BLaER1 treated with 17β-estradiol and CSF1 and Interleukin-3, amounts not matched to agents 10 nM and 100 nM (cell line): ENCODE measurements at regions not wholly inside any gene's neighbourhood (a gene's known extent, or its start where the extent isn't known, plus 50 kb on each side); places are given as distances from the start of the nearest gene placed in this dataset.

Experiments used
- H3K27ac ChIP-seq, 11 experiments: shearing (Covaris generic); formaldehyde crosslinking; 2 replicates each; pipeline ENCODE4 v1.8.1; 2022
- H3K27me3 ChIP-seq, 11 experiments: shearing (Covaris generic); formaldehyde crosslinking; 2 replicates each; pipeline ENCODE4 v1.8.1; 2022
- H3K36me3 ChIP-seq, 11 experiments: shearing (Covaris generic); formaldehyde crosslinking; 2 replicates each; pipeline ENCODE4 v1.8.1; 2022
- H3K4me1 ChIP-seq, 10 experiments: shearing (Covaris generic); formaldehyde crosslinking; 2 replicates each; pipeline ENCODE4 v1.8.1; 2022
- H3K4me2 ChIP-seq, 11 experiments: shearing (Covaris generic); formaldehyde crosslinking; 2 replicates each; pipeline ENCODE4 v1.8.1; 2022
- H3K4me3 ChIP-seq, 10 experiments: shearing (Covaris generic); formaldehyde crosslinking; 2 replicates each; pipeline ENCODE4 v1.8.1; 2022
- H3K9ac ChIP-seq, 11 experiments: shearing (Covaris generic); formaldehyde crosslinking; 2 replicates each; pipeline ENCODE4 v1.8.1; 2022
- H3K9me3 ChIP-seq, 11 experiments: shearing (Covaris generic); formaldehyde crosslinking; replicated peaks in 1 of 11; 2 replicates each; pipeline ENCODE4 v1.8.1; 2022
- H4K20me1 ChIP-seq, 11 experiments: shearing (Covaris generic); formaldehyde crosslinking; 2 replicates each; pipeline ENCODE4 v1.8.1; 2022
- Cebpa-rat ChIP-seq, 11 experiments: shearing (Covaris generic); IDR thresholded peaks; 2 replicates each; pipeline ENCODE4 v1.8.1; 2022

GRCh38 chr4:24262084-24262483 is 322.3 kb downstream of the DHX15 start:
- no peak overlapping the region for H3K4me3 ChIP-seq
- no peaks in the 10 kb centered on the region for H3K4me1 ChIP-seq
- no peaks in the 10 kb centered on the region for H3K36me3 ChIP-seq
- no peaks in the 10 kb centered on the region for H3K9me3 ChIP-seq
- no peak overlapping the region for H3K9ac ChIP-seq
- no peak overlapping the region for H3K4me2 ChIP-seq
- H4K20me1 ChIP-seq = no peaks in the 10 kb centered on the region
- no peak for TF ChIP-seq Cebpa-rat (IDR thresholded peaks at IDR 0.05)
- H3K27ac ChIP-seq = no peak overlapping the region
- H3K27me3 ChIP-seq = no peaks in the 10 kb centered on the region

DNA sequence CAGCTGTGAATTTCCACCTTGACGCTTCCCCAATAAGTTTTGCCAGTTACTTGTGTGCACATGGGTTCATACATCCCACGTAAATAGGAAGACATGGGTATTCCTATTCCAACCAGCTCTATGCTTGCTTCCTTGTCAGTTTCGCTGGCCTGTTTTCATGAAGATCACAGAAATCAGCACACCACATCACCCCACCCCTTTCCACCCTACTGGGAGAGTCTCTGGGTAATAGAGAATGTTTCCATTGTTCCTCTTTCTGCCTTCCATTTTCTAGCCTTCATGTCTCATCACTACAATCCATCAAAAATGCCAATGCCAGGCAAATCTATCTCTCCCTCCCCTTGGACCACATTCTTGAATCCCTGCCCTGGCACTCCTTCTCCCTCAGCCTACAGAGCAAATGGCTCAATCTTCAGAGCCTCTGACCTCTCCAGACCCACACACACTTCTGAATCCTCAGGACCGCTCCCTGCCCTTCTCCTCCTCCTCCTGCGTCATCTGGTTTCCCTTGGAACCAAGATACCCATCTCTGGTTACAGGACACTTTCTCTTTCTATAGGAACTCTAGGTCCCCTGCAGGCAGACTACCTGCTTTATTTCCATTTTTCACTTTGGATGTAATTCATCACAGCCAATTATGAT is 323.3 kb downstream of the DHX15 start:
- no peak for TF ChIP-seq Cebpa-rat (IDR thresholded peaks at IDR 0.05)
- no peak overlapping the region for H3K4me2 ChIP-seq

GRCh38 chr4:24260133-24260715 is 324.1 kb downstream of the DHX15 start:
- Histone ChIP-seq H3K27me3 (no peaks in the 10 kb centered on the region), H3K36me3 (no peaks in the 10 kb centered on the region), H3K9ac (no peak overlapping the region), H3K27ac (no peak overlapping the region), H3K9me3 (no peaks in the 10 kb centered on the region), H3K4me1 (no peaks in the 10 kb centered on the region), H4K20me1 (no peaks in the 10 kb centered on the region), H3K4me2 (no peak overlapping the region), H3K4me3 (no peak overlapping the region)
- no peak for TF ChIP-seq Cebpa-rat (IDR thresholded peaks at IDR 0.05)

More for the DNA sequence above, 323.3 kb downstream of the DHX15 start:
- H3K27ac ChIP-seq = no peak overlapping the region
- no peaks in the 10 kb centered on the region for H4K20me1 ChIP-seq
- no peaks in the 10 kb centered on the region for H3K27me3 ChIP-seq
- H3K36me3 ChIP-seq = no peaks in the 10 kb centered on the region
- no peak overlapping the region for H3K4me3 ChIP-seq
- no peaks in the 10 kb centered on the region for H3K4me1 ChIP-seq
- H3K9me3 ChIP-seq = no peaks in the 10 kb centered on the region
- H3K9ac ChIP-seq = no peak overlapping the region

DNA sequence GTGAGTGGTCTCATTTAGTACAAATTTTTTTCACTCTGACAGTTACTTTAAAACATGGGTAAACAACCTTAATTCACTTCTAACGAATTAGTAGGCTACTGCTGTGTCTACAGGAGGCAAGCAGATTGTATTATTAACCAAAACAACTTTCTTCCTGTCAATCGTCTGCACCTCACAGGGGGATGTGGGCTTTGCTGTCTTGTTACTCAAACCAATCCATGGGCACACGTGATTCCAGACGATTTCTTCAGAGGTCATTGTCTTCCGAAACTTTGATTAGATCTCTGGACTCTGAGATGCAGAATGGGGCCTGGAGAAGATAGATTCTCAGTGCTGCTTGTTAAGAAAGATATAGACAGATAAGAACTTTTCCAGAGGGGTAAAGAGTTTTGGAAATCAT is 327.8 kb downstream of the DHX15 start:
- Histone ChIP-seq H3K36me3 (no peaks in the 10 kb centered on the region), H3K4me1 (peaks cover 0 to 8% (median 0%) of the 10 kb centered on the region in 10 experiments; a peak in 7 of 20 replicates), H4K20me1 (no peaks in the 10 kb centered on the region), H3K27ac (no peak overlapping the region), H3K27me3 (no peaks in the 10 kb centered on the region), H3K9ac (no peak overlapping the region), H3K9me3 (no peaks in the 10 kb centered on the region), H3K4me3 (no peak overlapping the region), H3K4me2 (no peak overlapping the region)
- TF ChIP-seq Cebpa-rat (IDR thresholded peaks at IDR 0.05) = no peak

- no peak overlapping the region for H3K27ac ChIP-seq
- no peak overlapping the region for H3K4me2 ChIP-seq
- H4K20me1 ChIP-seq = no peaks in the 10 kb centered on the region
- H3K27me3 ChIP-seq = no peaks in the 10 kb centered on the region
- H3K9me3 ChIP-seq = no peaks in the 10 kb centered on the region
- no peaks in the 10 kb centered on the region for H3K36me3 ChIP-seq
- peaks cover 0 to 8% (median 0%) of the 10 kb centered on the region in 10 experiments; a peak in 7 of 20 replicates for H3K4me1 ChIP-seq
- no peak for TF ChIP-seq Cebpa-rat (IDR thresholded peaks at IDR 0.05)
- no peak overlapping the region for H3K4me3 ChIP-seq
- no peak overlapping the region for H3K9ac ChIP-seq
Measured at GRCh38 chr4:24256066-24256465, 328.3 kb downstream of the DHX15 start.

DNA sequence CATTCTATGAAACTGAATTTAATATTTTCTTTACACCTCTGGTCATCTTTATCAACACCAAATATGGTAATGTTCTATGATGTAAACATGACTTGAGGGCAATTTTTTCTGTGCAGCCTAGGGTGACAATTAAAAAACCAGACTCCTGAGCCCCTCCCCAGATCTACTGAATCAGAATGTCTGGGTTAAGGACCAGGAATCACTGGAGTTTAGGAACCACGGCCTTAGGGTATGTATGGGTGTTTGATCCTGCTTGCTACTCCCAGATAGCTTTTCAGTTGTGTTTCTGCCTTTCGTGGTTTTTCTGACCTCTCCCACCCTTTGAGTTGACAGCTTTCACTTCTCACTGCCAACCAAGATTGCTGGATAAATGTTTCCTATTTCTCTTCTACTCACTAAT is 332.2 kb downstream of the DHX15 start:
- no peaks in the 10 kb centered on the region for H3K36me3 ChIP-seq
- H3K9me3 ChIP-seq = no peaks in the 10 kb centered on the region
- H3K4me2 ChIP-seq = peak overlapping the region in 5 of 11 experiments; percentile 2 to 59 (median 23); a peak in 6 of 22 replicates
- peaks cover 0 to 8% (median 0%) of the 10 kb centered on the region in 10 experiments; a peak in 7 of 20 replicates for H3K4me1 ChIP-seq
- H3K4me3 ChIP-seq = no peak overlapping the region
- no peaks in the 10 kb centered on the region for H3K27me3 ChIP-seq
- H3K9ac ChIP-seq = no peak overlapping the region
- no peaks in the 10 kb centered on the region for H4K20me1 ChIP-seq
- no peak for TF ChIP-seq Cebpa-rat (IDR thresholded peaks at IDR 0.05)
- H3K27ac ChIP-seq = no peak overlapping the region

- Histone ChIP-seq H3K36me3 (no peaks in the 10 kb centered on the region), H3K27ac (no peak overlapping the region), H4K20me1 (no peaks in the 10 kb centered on the region), H3K9ac (no peak overlapping the region), H3K4me2 (no peak overlapping the region), H3K4me1 (peaks cover 0 to 8% (median 0%) of the 10 kb centered on the region in 10 experiments; a peak in 7 of 20 replicates), H3K4me3 (no peak overlapping the region), H3K9me3 (no peaks in the 10 kb centered on the region), H3K27me3 (no peaks in the 10 kb centered on the region)
- no peak for TF ChIP-seq Cebpa-rat (IDR thresholded peaks at IDR 0.05)
Measured at GRCh38 chr4:24251589-24251988, 332.8 kb downstream of the DHX15 start.

DNA sequence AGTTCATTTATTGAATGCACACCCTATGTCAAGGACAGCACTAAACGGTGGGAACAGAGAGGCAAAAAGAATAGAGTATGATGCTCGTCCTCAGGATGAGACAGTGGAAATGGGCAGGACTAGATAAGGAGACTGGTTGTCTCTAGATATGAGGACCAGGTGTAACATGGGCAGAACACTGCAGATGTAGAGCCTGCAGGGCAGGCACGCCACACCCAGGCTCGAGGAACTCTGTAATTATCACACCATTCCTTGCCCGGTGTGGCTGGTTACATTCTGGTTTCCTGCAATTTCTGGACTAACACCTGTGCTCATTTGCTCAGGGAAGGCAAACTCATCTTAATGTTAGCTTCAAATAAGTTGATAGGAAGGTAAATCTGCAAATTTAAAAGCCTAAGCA is 334.4 kb downstream of the DHX15 start:
- H3K4me2 ChIP-seq = no peak overlapping the region
- no peak for TF ChIP-seq Cebpa-rat (IDR thresholded peaks at IDR 0.05)

DNA sequence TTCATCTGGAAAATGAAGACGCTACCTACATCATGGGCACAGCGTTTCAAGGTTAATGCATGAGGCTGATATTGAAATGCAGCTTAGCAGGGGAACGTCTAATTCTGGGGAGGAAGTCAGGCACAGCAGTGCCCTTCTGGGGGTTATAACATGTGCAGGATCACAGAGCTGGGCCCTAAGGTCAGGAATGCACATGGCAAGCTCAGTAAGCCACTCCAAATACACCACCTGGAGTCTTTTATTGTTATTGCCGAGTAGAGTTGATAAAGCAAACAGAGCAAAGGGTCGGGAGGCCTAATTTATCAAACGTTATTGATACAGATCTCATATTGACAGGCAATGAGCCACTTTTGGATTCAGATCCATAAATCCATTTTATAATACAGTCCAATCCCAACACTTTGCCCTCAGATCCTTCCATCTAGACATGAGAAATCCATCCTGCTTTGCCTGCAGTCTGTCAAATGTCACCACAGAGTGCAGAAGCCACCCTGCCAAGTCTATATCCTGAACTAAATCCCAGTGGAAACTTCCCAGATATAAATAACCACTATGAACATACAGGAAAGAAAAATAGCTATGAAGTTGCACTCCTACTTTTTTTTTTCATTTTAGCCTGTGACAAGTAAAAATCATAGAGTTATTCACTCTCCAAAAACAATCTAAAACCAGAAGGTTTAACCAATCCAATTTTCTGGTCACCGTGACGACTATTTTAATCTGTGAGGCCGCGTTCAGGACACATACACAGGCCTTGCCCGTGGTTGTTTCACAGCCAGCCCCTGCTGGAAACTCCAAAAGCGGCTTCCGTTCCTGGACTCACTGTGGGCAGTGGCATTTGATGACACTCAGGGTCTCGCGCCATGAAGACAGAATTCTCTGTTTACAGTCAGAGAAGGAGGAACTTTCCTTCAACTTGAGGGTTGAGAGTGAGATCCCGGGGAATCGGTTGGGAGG is 335.4 kb downstream of the DHX15 start:
- no peak overlapping the region for H3K4me2 ChIP-seq
- no peak overlapping the region for H3K27ac ChIP-seq
- H3K4me1 ChIP-seq = peaks cover 0 to 8% (median 0%) of the 10 kb centered on the region in 10 experiments; a peak in 7 of 20 replicates
- no peak overlapping the region for H3K9ac ChIP-seq
- no peaks in the 10 kb centered on the region for H3K27me3 ChIP-seq
- TF ChIP-seq Cebpa-rat (IDR thresholded peaks at IDR 0.05) = no peak
- H3K9me3 ChIP-seq = no peaks in the 10 kb centered on the region
- no peaks in the 10 kb centered on the region for H4K20me1 ChIP-seq
- H3K36me3 ChIP-seq = no peaks in the 10 kb centered on the region
- H3K4me3 ChIP-seq = no peak overlapping the region

More for the DNA sequence above, 334.4 kb downstream of the DHX15 start:
- Histone ChIP-seq H3K9me3 (no peaks in the 10 kb centered on the region), H3K4me1 (peaks cover 0 to 8% (median 0%) of the 10 kb centered on the region in 10 experiments; a peak in 7 of 20 replicates), H3K27ac (no peak overlapping the region), H4K20me1 (no peaks in the 10 kb centered on the region), H3K27me3 (no peaks in the 10 kb centered on the region), H3K4me3 (no peak overlapping the region), H3K9ac (no peak overlapping the region), H3K36me3 (no peaks in the 10 kb centered on the region)
